NCI-H345 treated with DMSO at 0.1 percent for 48 hours (cell line): ENCODE measurements at regions not wholly inside any gene's neighbourhood (a gene's known extent, or its start where the extent isn't known, plus 50 kb on each side); places are given as distances from the start of the nearest gene placed in this dataset.
A peak's percentile ranks its signal among the peaks of the same experiment; 100 is the strongest.
"Not testable (repeated sequence)": the region's sequence is repeated elsewhere in the genome, so short reads cannot be mapped to it uniquely, and the experiment has no call there.

Experiments
- DNase-seq: peaks from one replicate; lab custom pipeline; 2025; ENCODE audit not compliant: unreplicated experiment; lab: John Stamatoyannopoulos, UW

- DNase-seq, result peak; percentile 98
Measured at GRCh38 chr6:27132532-27133280, 114.8 kb upstream of the PRSS16 start.

GRCh38 chr6:27133281-27134227 is 113.9 kb upstream of the PRSS16 start:
- DNase-seq, result peak; percentile 34

- no peak for DNase-seq
Measured at GRCh38 chr6:27135087-27135657, 112.3 kb upstream of the PRSS16 start.

GRCh38 chr6:27136077-27136644 is 111.3 kb upstream of the PRSS16 start:
- no peak for DNase-seq

GRCh38 chr6:27136978-27137814 is 110.3 kb upstream of the PRSS16 start:
- DNase-seq, result no peak

GRCh38 chr6:27138406-27138805 is 109.1 kb upstream of the PRSS16 start:
- no peak for DNase-seq

GRCh38 chr6:27138837-27139755 is 108.4 kb upstream of the PRSS16 start:
- DNase-seq, result no peak

GRCh38 chr6:27139756-27140579 is 107.5 kb upstream of the PRSS16 start:
- no peak for DNase-seq

- DNase-seq, result no peak
Measured at GRCh38 chr6:27140999-27141528, 106.4 kb upstream of the PRSS16 start.

GRCh38 chr6:27141529-27142015 is 105.9 kb upstream of the PRSS16 start:
- DNase-seq, result no peak

GRCh38 chr6:27143020-27143388 is 104.5 kb upstream of the PRSS16 start:
- DNase-seq, result not testable (repeated sequence)

- no peak for DNase-seq
Measured at GRCh38 chr6:27143474-27144026, 104.0 kb upstream of the PRSS16 start.

GRCh38 chr6:27144740-27145079 is 102.8 kb upstream of the PRSS16 start:
- DNase-seq, result no peak

GRCh38 chr6:27145731-27146455 is 101.6 kb upstream of the PRSS16 start:
- DNase-seq, result peak; percentile 94

- not testable (repeated sequence) for DNase-seq
Measured at GRCh38 chr6:27146456-27146705, 101.1 kb upstream of the PRSS16 start.

GRCh38 chr6:27146706-27147505 is 100.6 kb upstream of the PRSS16 start:
- peak; percentile 99 for DNase-seq

GRCh38 chr6:27148404-27148795 is 99.1 kb upstream of the PRSS16 start:
- no peak for DNase-seq
